ENCODE measurements at regions not wholly inside any gene's neighbourhood (a gene's known extent, or its start where the extent isn't known, plus 50 kb on each side); places are given as distances from the start of the nearest gene placed in this dataset.

GRCh38 chr6:141313986-141314385, 818.7 kb upstream of the GJE1 start:
- TF ChIP-seq EZH2 (IDR thresholded peaks at IDR 0.05; ENCODE audit: insufficient read depth, poor library complexity, severe bottlenecking) (no peak), EZH2phosphoT487 (IDR thresholded peaks at IDR 0.05; ENCODE audit: insufficient read depth, low read depth) (no peak)

All from GM23248 (cell line).